K562 (cell line): ENCODE measurements at regions not wholly inside any gene's neighbourhood (a gene's known extent, or its start where the extent isn't known, plus 50 kb on each side); places are given as distances from the start of the nearest gene placed in this dataset.

Experiments used
- ATAC-seq: fragments of 200-7000 bp; cut with Tn5 transposase; 3 replicates; pipeline ENCODE4 v1.9.1; 2020; ENCODE audit warnings: moderate library complexity
- BruUV-seq: library from RNA; stranded (reverse); fragments of 400-500 nt; replicated peaks from 2 replicates; lab custom pipeline; 2021; lab: Mats Ljungman, UMichigan
- CTCF ChIA-PET: fragments of 300-600 bp; formaldehyde crosslinking; extraction: SDS; loops from one replicate; lab custom pipeline; 2021; ENCODE audit warnings: low intra/inter-chr PET ratio; lab: Yijun Ruan, JAX
- POLR2A ChIA-PET: fragments of 300-600, 350-650 bp; sonication (Branson Sonifier 250); formaldehyde crosslinking; extraction: SDS; loops from one replicate; lab custom pipeline; 2021; ENCODE audit warnings: antibody characterized with exemption, inconsistent platforms; lab: Yijun Ruan, JAX
- DNase-seq, 4 experiments: peaks; one replicate each; pipeline versions ENCODE4 v3.0.0 to v3.0.0-alpha.2; 2011 to 2018; ENCODE audit warnings: low spot score in 3 of 4, mixed read lengths in 3 of 4; ENCODE audit errors: extremely low read depth in 1 of 4
- FAIRE-seq: peaks from 2 replicates; lab custom pipeline; 2011; peaks lifted over from hg19 to GRCh38; lab: Jason Lieb, UNC
- H2AFZ ChIP-seq: 2 replicates; pipeline ENCODE4 v1.6.0; 2011; ENCODE audit warnings: low read depth, low read length, control low read depth, inconsistent platforms
- H3K27ac ChIP-seq: fragments of 200-600 bp; 3 replicates; pipeline ENCODE4 v1.8.0; 2011; ENCODE audit warnings: low read depth, mild to moderate bottlenecking, control low read depth, inconsistent platforms, low read length, moderate library complexity, mixed read lengths; ENCODE audit errors: extremely low read depth
- H3K27me3 ChIP-seq, 2 experiments: fragments of 300-600 bp in 1 of 2; 2 replicates in 1 of 2; 3 replicates in 1 of 2; pipeline versions ENCODE4 v1.6.0 to v1.8.0; 2011; ENCODE audit warnings: inconsistent platforms in 2 of 2, low read length in 2 of 2, mild to moderate bottlenecking in 1 of 2, mixed read lengths in 1 of 2, moderate library complexity in 1 of 2; ENCODE audit not compliant: control insufficient read depth in 2 of 2, insufficient read depth in 2 of 2
- H3K36me3 ChIP-seq: fragments of 300-600 bp; 3 replicates; pipeline ENCODE4 v1.8.0; 2011; ENCODE audit warnings: mild to moderate bottlenecking, low read length, inconsistent platforms; ENCODE audit not compliant: control insufficient read depth, insufficient read depth
- H3K4me1 ChIP-seq, 2 experiments: fragments of 200-600 bp in 1 of 2; replicated peaks in 1 of 2; 2 replicates in 1 of 2; 3 replicates in 1 of 2; pipeline versions ENCODE4 v1.5.1 to v1.8.0; 2011; ENCODE audit warnings: inconsistent platforms in 2 of 2, low read length in 2 of 2, mild to moderate bottlenecking in 1 of 2, mixed read lengths in 1 of 2, moderate library complexity in 1 of 2; ENCODE audit not compliant: control insufficient read depth in 2 of 2, insufficient read depth in 2 of 2
- H3K4me2 ChIP-seq: 2 replicates; pipeline ENCODE4 v1.6.1; 2011; ENCODE audit warnings: low read length, control low read depth, inconsistent platforms, mixed read lengths; ENCODE audit not compliant: insufficient read depth
- H3K4me3 ChIP-seq: fragments of 200-600 bp; sonication (generic), shearing (Covaris generic); 2 replicates; pipeline ENCODE4 v1.5.1; 2016; ENCODE audit warnings: control low read depth, inconsistent platforms
- H3K79me2 ChIP-seq: fragments of 200-600 bp; 3 replicates; pipeline ENCODE4 v1.8.0; 2011; ENCODE audit warnings: low read length, inconsistent platforms; ENCODE audit not compliant: control insufficient read depth, insufficient read depth
- H3K9ac ChIP-seq, 2 experiments: 2 replicates each; pipeline versions ENCODE4 v1.6.0 to v1.6.1; 2011; ENCODE audit warnings: low read depth in 2 of 2, low read length in 2 of 2, control low read depth in 1 of 2, inconsistent platforms in 1 of 2, mild to moderate bottlenecking in 1 of 2, mixed read lengths in 1 of 2; ENCODE audit not compliant: insufficient read depth in 1 of 2
- H3K9me1 ChIP-seq: one replicate; pipeline ENCODE4 v1.6.0; 2011; ENCODE audit warnings: inconsistent platforms, mild to moderate bottlenecking, low read length, moderate library complexity; ENCODE audit not compliant: control insufficient read depth, insufficient read depth
- H3K9me3 ChIP-seq: replicated peaks from 2 replicates; pipeline ENCODE4 v1.5.1; 2011; ENCODE audit warnings: low read depth, low read length, inconsistent platforms; ENCODE audit not compliant: control insufficient read depth, insufficient read depth
- H4K20me1 ChIP-seq: replicated peaks from 2 replicates; pipeline ENCODE4 v1.6.1; 2011; ENCODE audit warnings: low read length, inconsistent platforms, mixed read lengths; ENCODE audit not compliant: control insufficient read depth, insufficient read depth
- ATF3 ChIP-seq, 2 experiments: fragments of 450-650 bp in 1 of 2; sonication (generic) in 1 of 2; formaldehyde crosslinking in 1 of 2; IDR thresholded peaks in 1 of 2; conservative IDR thresholded peaks in 1 of 2; 2 replicates each; pipeline versions ENCODE4 v1.6.1 to v1.8.1; 2016 to 2023; ENCODE audit warnings: mild to moderate bottlenecking in 2 of 2, moderate library complexity in 2 of 2, inconsistent platforms in 1 of 2, missing genetic modification reagents in 1 of 2
- E2F5 ChIP-seq: sonication (generic); formaldehyde crosslinking; IDR thresholded peaks from 2 replicates; pipeline ENCODE4 v1.8.0; 2022; ENCODE audit warnings: mild to moderate bottlenecking, missing genetic modification reagents
- GABPA ChIP-seq: fragments of 200-800 bp; sonication (Bioruptor generic); conservative IDR thresholded peaks from 2 replicates; pipeline ENCODE4 v1.6.1; 2016; ENCODE audit warnings: low read depth, missing genetic modification characterization, missing compliant biosample characterization
- HMG20B ChIP-seq: fragments of 250-450 bp; sonication (Bioruptor Pico); IDR thresholded peaks from 2 replicates; pipeline ENCODE4 v1.5.0; 2021; ENCODE audit warnings: mild to moderate bottlenecking
- JUNB ChIP-seq: fragments of 450-650 bp; formaldehyde crosslinking; conservative IDR thresholded peaks from 2 replicates; pipeline ENCODE4 v1.4.0; 2020; ENCODE audit warnings: mild to moderate bottlenecking
- MXI1 ChIP-seq: IDR thresholded peaks from 2 replicates; pipeline ENCODE4 v1.6.1; 2011; ENCODE audit warnings: low read depth, mild to moderate bottlenecking, improper control_type of control experiment, low read length
- NFXL1 ChIP-seq: fragments of 450-650 bp; formaldehyde crosslinking; IDR thresholded peaks from 2 replicates; pipeline ENCODE4 v1.4.0; 2021; ENCODE audit warnings: mild to moderate bottlenecking
- PCBP1 ChIP-seq: fragments of 200-400 bp; formaldehyde crosslinking; IDR thresholded peaks from 2 replicates; pipeline ENCODE4 v1.6.1; 2018; ENCODE audit warnings: mild to moderate bottlenecking, low read depth, low read length; ENCODE audit not compliant: poor library complexity, severe bottlenecking
- RBM17 ChIP-seq: fragments of 200-400 bp; formaldehyde crosslinking; IDR thresholded peaks from 2 replicates; pipeline ENCODE4 v1.6.1; 2017; ENCODE audit warnings: low read depth, mild to moderate bottlenecking, low read length, borderline replicate concordance
- RCOR1 ChIP-seq, 2 experiments: IDR thresholded peaks; 2 replicates each; pipeline ENCODE4 v1.6.1; 2012; ENCODE audit warnings: low read depth in 2 of 2, low read length in 2 of 2, borderline replicate concordance in 1 of 2, improper control_type of control experiment in 1 of 2
- ZFP30 ChIP-seq: fragments of 250-450 bp; sonication (Bioruptor Pico); IDR thresholded peaks from 2 replicates; pipeline ENCODE4 v1.8.0; 2022; ENCODE audit warnings: moderate library complexity, mild to moderate bottlenecking, inconsistent platforms, borderline replicate concordance
- ZNF316 ChIP-seq: fragments of 450-650 bp; IDR thresholded peaks from 2 replicates; pipeline ENCODE4 v1.6.1; 2016
- ZNF609 ChIP-seq: sonication (generic); formaldehyde crosslinking; IDR thresholded peaks from 2 replicates; pipeline ENCODE4 v1.8.1; 2023; ENCODE audit warnings: missing genetic modification reagents, mild to moderate bottlenecking, borderline replicate concordance
- ZNF668 ChIP-seq: fragments of 250-450 bp; sonication (Bioruptor Pico); IDR thresholded peaks from 2 replicates; pipeline ENCODE4 v1.8.0; 2022; ENCODE audit warnings: mild to moderate bottlenecking, inconsistent platforms
- ZNF780A ChIP-seq: fragments of 250-450 bp; sonication (Bioruptor Pico); IDR thresholded peaks from 2 replicates; pipeline ENCODE4 v1.5.0; 2021; ENCODE audit warnings: mild to moderate bottlenecking
- WGBS: fragments of 100-300 bp; shearing (Covaris generic); methylation state at CpG from one replicate; pipeline ENCODE4 v1.1.6; 2016; ENCODE audit warnings: low coverage, mixed read lengths; ENCODE audit not compliant: insufficient coverage; ENCODE audit errors: missing lambda C conversion rate; 5-methylcytosine and 5-hydroxymethylcytosine counted together
- in situ Hi-C: fragments of 300-500 bp; cut with MboI; formaldehyde crosslinking; loops from 4 replicates; pipeline ENCODE4 v1.15.0; 2018; ENCODE audit warnings: inconsistent platforms, mixed read lengths
- intact Hi-C: fragments of 100-400 bp; cut with micrococcal nuclease; formaldehyde crosslinking; loops from 2 replicates; pipeline ENCODE4 v1.14.2; 2022

- no peak for TF ChIP-seq ZNF609
- TF ChIP-seq E2F5 (CRISPR knock-in tag), result no peak
- TF ChIP-seq MXI1, result no peak
These were observed 396.8 kb upstream of the NETO1 start (continued) for GRCh38 chr18:73264562-73264921.

- no peak for FAIRE-seq
- 0 out of 3 replicates have a peak, but pooled peaks have one; percentile 10 for ATAC-seq
- Histone ChIP-seq H3K4me3 (peak overlapping the region; percentile 43), H4K20me1 (peaks cover 13% of the 10 kb centered on the region), H3K9me1 (no peaks in the 10 kb centered on the region), H2AFZ (no peak overlapping the region), H3K27ac (peak overlapping the region; percentile 50), H3K4me1 (peaks cover 0 to 2% of the 10 kb centered on the region in 2 experiments; a peak in 2 of 5 replicates), H3K79me2 (peaks cover 75% of the 10 kb centered on the region), H3K27me3 (no peaks in the 10 kb centered on the region), H3K9me3 (no peaks in the 10 kb centered on the region), H3K4me2 (peak overlapping the region; percentile 61), H3K9ac (peak overlapping the region in 1 of 2 experiments; percentile 91; a peak in 2 of 4 replicates), H3K36me3 (peaks cover 6% of the 10 kb centered on the region; the same call in 1 of the 3 replicates)
- intact Hi-C loops (loop anchor here (5.0 kb wide), 1 partner anchor 1235 kb away; the partner anchor contains the start of gene CNDP2), in situ Hi-C loops (no loop called here)
- no TSS peak for BruUV-seq
- CTCF ChIA-PET, result no interaction called here
- WGBS, result 0% methylated on average over 1 of the region's 1 CpG
- POLR2A ChIA-PET, result no interaction called here
- no peak for DNase-seq
- no peak for TF ChIP-seq RBM17
- no peak for TF ChIP-seq HMG20B
- peak; percentile 86 for TF ChIP-seq ATF3 (IDR thresholded peaks at IDR 0.05)
- TF ChIP-seq ATF3 (CRISPR knock-in tag; conservative IDR thresholded peaks at IDR 0.05), result no peak
- 0 out of 2 replicates have a peak, but pooled peaks have one; percentile 17 for TF ChIP-seq GABPA (tag)
- TF ChIP-seq JUNB (CRISPR knock-in tag), result no peak
- TF ChIP-seq NFXL1, result no peak
- no peak for TF ChIP-seq ZNF316
- TF ChIP-seq RCOR1 (IDR thresholded peaks at IDR 0.05; ENCODE audit: borderline replicate concordance in 1 of 2, low read depth in 2 of 2, low read length in 2 of 2), result no peak
- no peak for TF ChIP-seq PCBP1
- no peak for TF ChIP-seq ZNF780A (CRISPR knock-in tag)
- no peak for TF ChIP-seq ZFP30
- no peak for TF ChIP-seq ZNF668
These were observed 394.1 kb upstream of the NETO1 start for GRCh38 chr18:73261923-73262322.
